Heart left ventricle (tissue), 16 donors: ENCODE measurements at regions not wholly inside any gene's neighbourhood (a gene's known extent, or its start where the extent isn't known, plus 50 kb on each side); places are given as distances from the start of the nearest gene placed in this dataset.

Experiments used
- ATAC-seq, 4 donors: fragments of 200-7000 bp; cut with Tn5 transposase; one replicate each; pipeline ENCODE4 v1.9.1; 2020 to 2022; ENCODE audit warnings: moderate library complexity in 4 of 4, mild to moderate bottlenecking in 3 of 4, moderate number of reproducible peaks in 1 of 4
- DNase-seq, 5 donors: peaks; one replicate each; pipeline ENCODE4 v3.0.0-alpha.2; 2020
- H3K27ac ChIP-seq, 12 donors: fragments of 200-600 bp; sonication (generic) in 4 of 12; one replicate each; pipeline versions ENCODE4 v1.5.0 to v1.8.0; 2016 to 2022; ENCODE audit warnings: mild to moderate bottlenecking in 2 of 12
- H3K27me3 ChIP-seq, 9 donors: fragments of 200-600 bp; sonication (generic) in 2 of 9; one replicate each; pipeline versions ENCODE4 v1.5.1 to v1.8.0; 2016 to 2022; ENCODE audit warnings: mild to moderate bottlenecking in 3 of 9
- H3K36me3 ChIP-seq, 9 donors: fragments of 200-600 bp; sonication (generic) in 2 of 9; one replicate each; pipeline versions ENCODE4 v1.5.0 to v1.8.0; 2018 to 2022; ENCODE audit warnings: mild to moderate bottlenecking in 2 of 9
- H3K4me1 ChIP-seq, 12 donors: fragments of 200-600 bp; sonication (generic) in 4 of 12; one replicate each; pipeline versions ENCODE4 v1.5.0 to v1.8.0; 2016 to 2022; ENCODE audit warnings: mild to moderate bottlenecking in 3 of 12
- H3K4me3 ChIP-seq, 12 donors: fragments of 200-600 bp; sonication (generic) in 4 of 12; one replicate each; pipeline versions ENCODE4 v1.5.0 to v1.8.0; 2017 to 2022; ENCODE audit warnings: mild to moderate bottlenecking in 9 of 12, moderate library complexity in 4 of 12
- H3K9me3 ChIP-seq, 12 donors: fragments of 200-600 bp; sonication (generic) in 4 of 12; one replicate each; pipeline versions ENCODE4 v1.5.0 to v1.8.0; 2016 to 2022; ENCODE audit warnings: mild to moderate bottlenecking in 1 of 12
- CTCF ChIP-seq, 12 donors: fragments of 200-600 bp; sonication (generic) in 4 of 12; IDR thresholded peaks; one replicate each; pipeline versions ENCODE4 v1.5.0 to v1.8.0; 2018 to 2022; ENCODE audit warnings: antibody characterized with exemption in 12 of 12, mild to moderate bottlenecking in 5 of 12
- POLR2A ChIP-seq, 2 donors: fragments of 450-650 bp; IDR thresholded peaks; one replicate each; pipeline ENCODE4 v1.6.1; 2017; ENCODE audit warnings: antibody characterized with exemption in 2 of 2, mild to moderate bottlenecking in 2 of 2, moderate library complexity in 2 of 2
- WGBS, 4 donors: extraction: QIAGEN DNeasy Blood & Tissue Kit in 2 of 4; methylation state at CpG; one replicate each; pipeline versions ENCODE4 v1.1.5 to v1.1.7; 2013 to 2018; 5-methylcytosine and 5-hydroxymethylcytosine counted together
- intact Hi-C, 10 donors: fragments of 100-400 bp; cut with DNase I; formaldehyde crosslinking; loops; one replicate each; pipeline versions ENCODE4 v1.11.1 to v1.14.2; 2022
- donor health status: ischemic (EF 13 %, LVEDD 7.1; RV severe dilation, severe dysfunction).
- donor health status: healthy with polysubstance abuse.
- donor health status: DM: no; HTN: yes; CAD: no.
- donor health status: DM: no; HTN: no; CAD: no.
- donor health status: ischemic (EF 25% LVEDD 6.9; RV normal size, moderate dysfunction).
- donor health status: ischemic (EF 25% LVEDD 5.7; RV mildly dilated, moderate dysfunction).
- donor health status: healthy.
- donor health status: DM: yes; HTN: yes; CAD: no.
- donor health status: ischemic (EF 35%, LVEDD 5.7; RV mildly dilated, moderate dysfunction).
- donor health status: nonischemic (EF 11% LVEDD 7.7; RV severe dilation, severe dysfunction).
- donor health status: DM: yes; HTN: yes; CAD: no.
- donor health status: PGD.
- donor health status: ischemic (EF 29% LVEDD 5.4; RV normal size, mild dysfunction).
- donor health status: nonischemic (EF 23%, LVEDD 6.1; RV moderate dilation, normal function).

GRCh38 chrX:131942034-131942433, 81.1 kb upstream of the STK26 start:
- H3K36me3 ChIP-seq, result no peaks in the 10 kb centered on the region

GRCh38 chrX:131944936-131945902, 77.9 kb upstream of the STK26 start:
- 52 to 63% (median 58%) methylated on average over 7 of the region's 7 CpGs for WGBS, 4 donors
- Histone ChIP-seq H3K9me3 (no peaks in the 10 kb centered on the region), H3K36me3 (no peaks in the 10 kb centered on the region), H3K27ac (no peak overlapping the region), H3K4me3 (no peak overlapping the region), H3K4me1 (no peaks in the 10 kb centered on the region), H3K27me3 (peaks cover 0 to 54% (median 0%) of the 10 kb centered on the region in 9 donors)
- no peak for ATAC-seq
- no peak for DNase-seq
- TF ChIP-seq POLR2A (IDR thresholded peaks at IDR 0.05) (no peak), CTCF (IDR thresholded peaks at IDR 0.05) (no peak)
- intact Hi-C loops, result no loop called here

More at GRCh38 chrX:131942034-131942433, 81.1 kb upstream of the STK26 start:
- no peaks in the 10 kb centered on the region for H3K9me3 ChIP-seq
- H3K4me3 ChIP-seq, result no peak overlapping the region
- no peaks in the 10 kb centered on the region for H3K4me1 ChIP-seq
- intact Hi-C loops, result no loop called here
- 41 to 58% (median 45%) methylated on average over 2 of the region's 2 CpGs for WGBS, 4 donors
- ATAC-seq (no peak), DNase-seq (no peak)
- TF ChIP-seq POLR2A (IDR thresholded peaks at IDR 0.05) (no peak), CTCF (IDR thresholded peaks at IDR 0.05) (no peak)
- no peak overlapping the region for H3K27ac ChIP-seq
- peaks cover 0 to 69% (median 0%) of the 10 kb centered on the region in 9 donors for H3K27me3 ChIP-seq

- Histone ChIP-seq H3K4me3 (no peak overlapping the region), H3K36me3 (no peaks in the 10 kb centered on the region), H3K27ac (no peak overlapping the region), H3K4me1 (no peaks in the 10 kb centered on the region), H3K9me3 (no peaks in the 10 kb centered on the region), H3K27me3 (peaks cover 0 to 38% (median 0%) of the 10 kb centered on the region in 9 donors)
- no peak for TF ChIP-seq CTCF (IDR thresholded peaks at IDR 0.05)
- TF ChIP-seq POLR2A (IDR thresholded peaks at IDR 0.05), result no peak
- intact Hi-C loops, result no loop called here
- 54 to 67% (median 58%) methylated on average over 3 of the region's 3 CpGs for whole genome bisulfite sequencing, 4 donors
- DNase-seq, result no peak
- ATAC-seq, result no peak
These were observed 71.9 kb upstream of the STK26 start for GRCh38 chrX:131951166-131951565.

- Histone ChIP-seq H3K9me3 (no peaks in the 10 kb centered on the region), H3K27me3 (peaks cover 0 to 28% (median 0%) of the 10 kb centered on the region in 9 donors), H3K4me3 (no peak overlapping the region), H3K27ac (no peak overlapping the region), H3K4me1 (no peaks in the 10 kb centered on the region), H3K36me3 (no peaks in the 10 kb centered on the region)
- 41 to 82% (median 56%) methylated on average over 2 of the region's 2 CpGs for WGBS, 4 donors
- ATAC-seq (no peak), DNase-seq (no peak)
- TF ChIP-seq POLR2A (IDR thresholded peaks at IDR 0.05) (no peak), CTCF (IDR thresholded peaks at IDR 0.05) (no peak)
- intact Hi-C loops, result no loop called here
These were observed 67.9 kb upstream of the STK26 start for GRCh38 chrX:131955099-131955777.
